Neural progenitor cell (in vitro differentiated cells): ENCODE measurements at regions not wholly inside any gene's neighbourhood (a gene's known extent, or its start where the extent isn't known, plus 50 kb on each side); places are given as distances from the start of the nearest gene placed in this dataset.

ENCODE experiments used
- DNase-seq: peaks from one replicate; pipeline ENCODE4 v3.0.0-alpha.2; 2016; ENCODE audit warnings: low spot score
- H2AFZ ChIP-seq: fragments of 200-600 bp; sonication (generic); replicated peaks from 2 replicates; pipeline ENCODE4 v1.6.1; 2016; ENCODE audit warnings: antibody characterized with exemption
- H3F3A ChIP-seq: fragments of 200-600 bp; sonication (generic); 2 replicates; pipeline ENCODE4 v1.6.1; 2016; ENCODE audit warnings: antibody characterized with exemption, low read depth
- H3K27ac ChIP-seq: fragments of 200-600 bp; sonication (generic); 2 replicates; pipeline ENCODE4 v1.5.1; 2016; ENCODE audit warnings: mild to moderate bottlenecking
- H3K27me3 ChIP-seq: fragments of 200-600 bp; sonication (generic); 2 replicates; pipeline ENCODE4 v1.6.1; 2016; ENCODE audit warnings: mild to moderate bottlenecking, moderate library complexity
- H3K36me3 ChIP-seq: fragments of 200-600 bp; sonication (generic); 2 replicates; pipeline ENCODE4 v1.5.1; 2016
- H3K4me1 ChIP-seq: fragments of 200-600 bp; sonication (generic); 2 replicates; pipeline ENCODE4 v1.6.1; 2016; ENCODE audit warnings: mixed run types
- H3K4me2 ChIP-seq: fragments of 200-600 bp; sonication (generic); 2 replicates; pipeline ENCODE4 v1.6.1; 2016
- H3K4me3 ChIP-seq: fragments of 200-600 bp; sonication (generic); 2 replicates; pipeline ENCODE4 v1.5.1; 2016
- H3K79me2 ChIP-seq: fragments of 200-600 bp; sonication (generic); 2 replicates; pipeline ENCODE4 v1.6.1; 2016; ENCODE audit warnings: low read depth
- H3K9ac ChIP-seq: fragments of 200-600 bp; sonication (generic); 2 replicates; pipeline ENCODE4 v1.6.1; 2016
- H3K9me3 ChIP-seq: fragments of 200-600 bp; sonication (generic); 2 replicates; pipeline ENCODE4 v1.5.1; 2016; ENCODE audit warnings: low read depth
- H4K20me1 ChIP-seq: fragments of 200-600 bp; sonication (generic); 2 replicates; pipeline ENCODE4 v1.6.1; 2016; ENCODE audit warnings: low read depth
- H3K27ac Mint-ChIP-seq: 3 replicates; pipeline ENCODE4 v1.8.0; 2021; ENCODE audit warnings: mixed read lengths
- H3K27me3 Mint-ChIP-seq: 2 replicates; pipeline ENCODE4 v1.8.0; 2022; ENCODE audit warnings: low read depth, mild to moderate bottlenecking, inconsistent platforms, moderate library complexity, mixed read lengths; ENCODE audit not compliant: insufficient read depth
- H3K36me3 Mint-ChIP-seq: 3 replicates; pipeline ENCODE4 v1.8.0; 2021; ENCODE audit warnings: mixed read lengths
- H3K4me1 Mint-ChIP-seq: 3 replicates; pipeline ENCODE4 v1.8.0; 2021; ENCODE audit warnings: mixed read lengths
- H3K4me3 Mint-ChIP-seq: 3 replicates; pipeline ENCODE4 v1.8.0; 2021; ENCODE audit warnings: mild to moderate bottlenecking, moderate library complexity, mixed read lengths
- H3K9me3 Mint-ChIP-seq: 3 replicates; pipeline ENCODE4 v1.8.0; 2020; ENCODE audit warnings: mixed read lengths
- EZH2 ChIP-seq: fragments of 200-600 bp; sonication (generic); IDR thresholded peaks from 2 replicates; pipeline ENCODE4 v1.6.1; 2017; ENCODE audit warnings: antibody characterized with exemption, mild to moderate bottlenecking, moderate library complexity
- EZH2phosphoT487 ChIP-seq: fragments of 200-600 bp; sonication (generic); IDR thresholded peaks from 2 replicates; pipeline ENCODE4 v1.6.1; 2017; ENCODE audit warnings: antibody characterized with exemption
- TF ChIP-seq, protein P1 (sequence below): fragments of 200-600 bp; sonication (generic); IDR thresholded peaks from 2 replicates; pipeline ENCODE4 v1.5.1; 2017; ENCODE audit warnings: antibody characterized with exemption, mild to moderate bottlenecking

DNA sequence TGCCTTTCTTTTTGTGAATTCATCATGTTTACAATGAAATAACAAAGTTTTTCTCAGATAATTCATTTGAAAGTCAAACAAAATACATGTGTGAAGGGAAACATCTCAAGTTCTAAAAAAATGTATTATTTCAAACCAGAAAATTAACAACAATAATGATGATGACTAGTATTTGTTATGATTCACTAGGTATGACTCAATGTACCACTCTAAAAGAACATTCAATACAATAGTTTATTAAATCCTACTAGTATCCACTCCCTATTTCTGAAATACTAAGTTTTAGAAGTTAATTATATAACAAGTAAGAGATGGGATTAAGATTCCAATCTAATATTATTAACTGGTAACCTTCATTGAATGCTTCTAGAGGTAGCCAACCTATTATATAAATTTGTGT, 1444.8 kb upstream of the CDH8 start:
- H3K9ac ChIP-seq = no peak overlapping the region
- H3K27me3 ChIP-seq = no peaks in the 10 kb centered on the region
- no peak overlapping the region for H3K27ac ChIP-seq
- H3K27ac Mint-ChIP-seq = no peak overlapping the region
- TF ChIP-seq EZH2phosphoT487 (no peak), EZH2 (no peak)
- no peak overlapping the region for H3K4me2 ChIP-seq
- no peaks in the 10 kb centered on the region for H3K79me2 ChIP-seq
- peaks cover 8% of the 10 kb centered on the region for H3K9me3 Mint-ChIP-seq
- peaks cover 2% of the 10 kb centered on the region for H3K27me3 Mint-ChIP-seq
- H3K4me1 ChIP-seq = no peaks in the 10 kb centered on the region
- H3K4me3 Mint-ChIP-seq = no peak overlapping the region
- no peak overlapping the region for H2AFZ ChIP-seq
- no peaks in the 10 kb centered on the region for H4K20me1 ChIP-seq
- no peak for DNase-seq
- no peaks in the 10 kb centered on the region for H3F3A ChIP-seq
- H3K4me3 ChIP-seq = no peak overlapping the region
- no peaks in the 10 kb centered on the region for H3K36me3 Mint-ChIP-seq
- H3K9me3 ChIP-seq = no peaks in the 10 kb centered on the region
- H3K4me1 Mint-ChIP-seq = peaks cover 13% of the 10 kb centered on the region
- H3K36me3 ChIP-seq = no peaks in the 10 kb centered on the region

DNA sequence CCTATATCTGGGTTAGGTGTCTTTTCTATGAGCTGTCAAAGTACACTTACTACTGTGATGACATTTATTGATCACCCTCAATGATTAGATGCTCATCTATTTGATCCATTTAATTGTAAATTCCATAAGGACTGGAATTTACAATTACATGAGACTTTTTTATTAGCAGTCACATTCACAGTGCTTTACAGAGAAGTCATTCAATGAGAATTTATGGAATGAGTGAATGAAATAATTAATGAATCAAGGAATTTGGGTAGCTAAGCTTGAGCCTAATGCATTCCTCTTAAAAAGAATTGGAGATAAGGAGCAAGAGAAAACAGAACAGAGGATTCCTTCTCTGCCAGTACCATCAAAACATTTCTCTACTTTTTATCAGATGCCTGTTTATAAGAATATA, 1437.5 kb upstream of the CDH8 start:
- Histone ChIP-seq H3K4me1 (peaks cover 7% of the 10 kb centered on the region), H3K27ac (no peak overlapping the region), H3K4me2 (no peak overlapping the region), H3F3A (no peaks in the 10 kb centered on the region), H3K9me3 (no peaks in the 10 kb centered on the region), H3K36me3 (no peaks in the 10 kb centered on the region), H2AFZ (no peak overlapping the region), H3K9ac (no peak overlapping the region), H4K20me1 (no peaks in the 10 kb centered on the region), H3K79me2 (no peaks in the 10 kb centered on the region), H3K27me3 (no peaks in the 10 kb centered on the region), H3K4me3 (no peak overlapping the region)
- no peak overlapping the region for H3K27ac Mint-ChIP-seq
- H3K27me3 Mint-ChIP-seq = no peaks in the 10 kb centered on the region
- H3K36me3 Mint-ChIP-seq = no peaks in the 10 kb centered on the region
- no peaks in the 10 kb centered on the region for H3K9me3 Mint-ChIP-seq
- no peaks in the 10 kb centered on the region for H3K4me1 Mint-ChIP-seq
- TF ChIP-seq, protein P1, sequence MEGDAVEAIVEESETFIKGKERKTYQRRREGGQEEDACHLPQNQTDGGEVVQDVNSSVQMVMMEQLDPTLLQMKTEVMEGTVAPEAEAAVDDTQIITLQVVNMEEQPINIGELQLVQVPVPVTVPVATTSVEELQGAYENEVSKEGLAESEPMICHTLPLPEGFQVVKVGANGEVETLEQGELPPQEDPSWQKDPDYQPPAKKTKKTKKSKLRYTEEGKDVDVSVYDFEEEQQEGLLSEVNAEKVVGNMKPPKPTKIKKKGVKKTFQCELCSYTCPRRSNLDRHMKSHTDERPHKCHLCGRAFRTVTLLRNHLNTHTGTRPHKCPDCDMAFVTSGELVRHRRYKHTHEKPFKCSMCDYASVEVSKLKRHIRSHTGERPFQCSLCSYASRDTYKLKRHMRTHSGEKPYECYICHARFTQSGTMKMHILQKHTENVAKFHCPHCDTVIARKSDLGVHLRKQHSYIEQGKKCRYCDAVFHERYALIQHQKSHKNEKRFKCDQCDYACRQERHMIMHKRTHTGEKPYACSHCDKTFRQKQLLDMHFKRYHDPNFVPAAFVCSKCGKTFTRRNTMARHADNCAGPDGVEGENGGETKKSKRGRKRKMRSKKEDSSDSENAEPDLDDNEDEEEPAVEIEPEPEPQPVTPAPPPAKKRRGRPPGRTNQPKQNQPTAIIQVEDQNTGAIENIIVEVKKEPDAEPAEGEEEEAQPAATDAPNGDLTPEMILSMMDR = no peak
- TF ChIP-seq EZH2 (no peak), EZH2phosphoT487 (no peak)
- no peak overlapping the region for H3K4me3 Mint-ChIP-seq
- no peak for DNase-seq

DNA sequence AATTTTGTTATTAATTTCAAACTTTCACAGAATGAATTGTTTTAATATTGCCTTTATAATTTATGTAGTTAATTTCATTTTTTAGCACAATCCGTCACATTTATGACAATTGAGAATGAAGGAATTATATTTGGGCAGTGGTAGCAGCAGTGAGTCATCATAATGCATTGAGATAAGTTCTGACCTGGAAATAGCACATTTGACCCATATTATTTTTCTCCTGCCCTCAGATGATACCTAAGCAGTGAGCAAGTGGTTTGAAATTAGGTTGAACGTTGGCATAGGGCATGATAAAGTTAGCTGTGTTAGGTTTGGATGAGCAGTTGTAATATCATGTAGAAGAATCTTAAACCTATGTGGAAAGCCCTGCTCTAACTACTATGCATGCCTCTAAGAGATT, 1431.3 kb upstream of the CDH8 start:
- Histone ChIP-seq H3K4me2 (no peak overlapping the region), H3F3A (no peaks in the 10 kb centered on the region), H3K79me2 (no peaks in the 10 kb centered on the region), H3K9ac (no peak overlapping the region), H3K36me3 (no peaks in the 10 kb centered on the region), H3K4me1 (no peaks in the 10 kb centered on the region), H2AFZ (no peak overlapping the region), H3K9me3 (no peaks in the 10 kb centered on the region), H3K27me3 (no peaks in the 10 kb centered on the region), H3K4me3 (no peak overlapping the region), H3K27ac (no peak overlapping the region), H4K20me1 (no peaks in the 10 kb centered on the region)
- Mint-ChIP-seq H3K27me3 (no peaks in the 10 kb centered on the region), H3K4me1 (no peaks in the 10 kb centered on the region), H3K27ac (no peak overlapping the region), H3K36me3 (no peaks in the 10 kb centered on the region), H3K9me3 (no peaks in the 10 kb centered on the region), H3K4me3 (no peak overlapping the region)
- TF ChIP-seq EZH2phosphoT487 (no peak), EZH2 (no peak)
- TF ChIP-seq, protein P1 = no peak
- DNase-seq = no peak

DNA sequence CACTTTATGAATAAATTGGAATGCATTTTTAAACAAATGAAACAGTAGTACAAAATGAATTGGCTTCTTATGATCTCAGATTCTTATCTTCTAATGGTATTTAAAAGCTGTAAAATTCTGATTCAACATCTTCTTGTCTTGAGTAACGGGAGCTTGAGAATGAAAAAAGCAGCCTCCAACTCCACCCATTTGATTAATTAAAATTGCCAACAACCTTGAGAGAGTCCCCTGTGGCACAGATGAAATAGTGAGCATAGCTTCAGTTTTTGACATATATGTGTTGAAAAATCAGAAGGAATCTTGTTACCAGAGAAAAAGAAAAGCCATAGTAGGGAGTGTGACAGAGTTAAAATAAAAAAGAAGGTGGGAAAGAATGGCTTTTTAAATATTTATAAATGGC, 1426.1 kb upstream of the CDH8 start:
- H4K20me1 ChIP-seq = no peaks in the 10 kb centered on the region
- no peak overlapping the region for H3K27ac Mint-ChIP-seq
- H3K4me3 ChIP-seq = no peak overlapping the region
- H3K36me3 Mint-ChIP-seq = no peaks in the 10 kb centered on the region
- H3K27me3 Mint-ChIP-seq = peaks cover 2% of the 10 kb centered on the region
- H3K27me3 ChIP-seq = no peaks in the 10 kb centered on the region
- H3K9ac ChIP-seq = no peak overlapping the region
- H3K9me3 Mint-ChIP-seq = no peaks in the 10 kb centered on the region
- no peak overlapping the region for H2AFZ ChIP-seq
- H3K79me2 ChIP-seq = no peaks in the 10 kb centered on the region
- peaks cover 3% of the 10 kb centered on the region for H3F3A ChIP-seq
- no peak for DNase-seq
- H3K36me3 ChIP-seq = no peaks in the 10 kb centered on the region
- TF ChIP-seq EZH2 (no peak), EZH2phosphoT487 (no peak)
- TF ChIP-seq, protein P1 = no peak
- H3K4me2 ChIP-seq = no peak overlapping the region
- H3K4me1 Mint-ChIP-seq = peaks cover 2% of the 10 kb centered on the region
- peaks cover 14% of the 10 kb centered on the region for H3K4me1 ChIP-seq
- no peak overlapping the region for H3K4me3 Mint-ChIP-seq
- no peak overlapping the region for H3K27ac ChIP-seq
- no peaks in the 10 kb centered on the region for H3K9me3 ChIP-seq
